Middle frontal gyrus (tissue), 1 donor: ENCODE measurements at regions not wholly inside any gene's neighbourhood (a gene's known extent, or its start where the extent isn't known, plus 50 kb on each side); places are given as distances from the start of the nearest gene placed in this dataset.

Source experiments
- DNase-seq: peaks from one replicate; pipeline ENCODE4 v3.0.0-alpha.2; 2015; ENCODE audit warnings: low spot score; ENCODE audit errors: extremely low spot score

DNA sequence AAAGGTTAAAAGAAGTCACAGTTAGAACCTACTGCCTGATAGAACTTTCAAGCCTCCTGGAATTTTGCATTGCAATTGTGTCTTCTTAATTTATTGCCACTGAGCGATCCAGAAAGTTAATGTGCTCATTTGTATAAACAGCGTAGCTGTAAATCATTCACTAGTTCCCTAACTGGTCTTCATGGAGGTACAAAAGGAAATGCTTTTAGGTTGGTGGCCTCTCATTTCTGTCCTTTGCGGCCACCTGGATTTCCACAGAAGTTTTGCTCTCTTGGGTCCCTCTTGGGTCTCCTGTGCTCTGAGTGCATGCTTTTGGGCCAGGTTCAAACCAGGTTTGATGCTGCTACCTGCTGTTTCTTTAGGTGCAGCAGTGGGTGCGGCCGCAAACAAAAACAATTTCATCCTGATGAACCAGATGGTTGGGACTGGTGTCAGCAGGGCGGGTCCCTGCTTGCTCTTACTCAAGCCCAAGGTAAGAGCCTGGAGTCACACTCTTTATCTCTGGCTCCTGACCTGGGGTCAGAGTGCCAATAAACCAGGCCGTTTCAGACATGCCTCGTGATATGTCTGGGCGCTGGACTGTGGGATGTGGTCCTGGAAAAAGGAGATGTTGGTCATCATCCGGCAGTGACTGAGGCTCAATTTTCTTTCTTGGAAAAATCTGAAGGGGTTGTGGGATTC is 270.1 kb downstream of the PTTG2 start:
- DNase-seq: no peak

DNA sequence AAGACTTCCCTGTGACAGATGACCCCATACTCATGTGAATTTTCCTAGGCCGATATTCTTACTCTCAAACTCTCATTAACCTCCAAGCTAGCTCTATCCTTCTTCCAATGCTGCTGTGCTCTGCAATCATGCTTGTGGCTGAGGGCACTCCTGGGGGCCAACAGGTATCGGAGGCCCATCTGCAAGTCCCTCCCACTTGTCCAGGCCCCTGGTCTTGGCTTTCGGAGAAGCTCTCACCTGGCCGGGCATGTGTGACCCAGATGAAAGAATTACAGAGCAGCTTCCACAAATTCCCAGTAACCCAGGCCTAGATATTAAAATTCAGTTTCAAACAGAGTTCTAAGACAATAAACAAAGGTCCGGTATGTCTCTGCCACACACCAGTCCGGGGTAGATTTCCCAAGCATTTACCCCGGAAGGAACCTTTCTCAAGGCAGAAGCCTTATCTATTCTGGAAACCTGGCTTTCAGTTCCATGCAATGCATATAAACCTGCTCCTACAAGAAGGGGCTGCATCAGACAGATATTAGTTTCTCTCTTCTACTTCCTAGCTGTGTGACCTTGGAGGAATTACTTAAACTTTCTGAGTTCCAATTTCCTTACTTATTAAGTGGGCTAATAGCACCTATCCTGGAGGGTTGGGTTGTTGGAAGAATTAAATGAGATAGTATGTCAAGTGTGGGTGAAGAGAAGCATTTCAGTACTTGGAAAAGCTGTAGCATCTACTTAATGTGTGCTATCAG is 270.8 kb downstream of the PTTG2 start:
- no peak for DNase-seq

DNA sequence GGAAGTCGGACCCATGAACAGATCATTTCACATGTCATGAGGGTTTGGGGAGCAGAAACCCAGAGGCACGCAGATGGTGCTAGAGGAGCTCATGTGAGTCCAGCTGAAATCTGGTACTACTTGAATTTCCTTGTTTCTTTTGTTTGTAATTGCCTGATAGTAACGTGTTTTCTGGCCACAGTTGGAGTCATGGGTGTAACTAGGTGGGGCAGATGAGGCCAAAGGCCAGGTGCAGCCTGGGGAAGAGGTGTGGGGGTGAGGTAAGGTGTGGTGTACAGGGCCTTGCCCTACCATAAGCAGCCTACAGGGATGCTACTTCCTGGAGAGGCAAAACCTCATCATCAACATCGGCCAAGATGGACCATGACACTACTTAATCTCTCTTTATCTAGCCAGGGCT is 271.4 kb downstream of the PTTG2 start:
- DNase-seq: no peak

DNA sequence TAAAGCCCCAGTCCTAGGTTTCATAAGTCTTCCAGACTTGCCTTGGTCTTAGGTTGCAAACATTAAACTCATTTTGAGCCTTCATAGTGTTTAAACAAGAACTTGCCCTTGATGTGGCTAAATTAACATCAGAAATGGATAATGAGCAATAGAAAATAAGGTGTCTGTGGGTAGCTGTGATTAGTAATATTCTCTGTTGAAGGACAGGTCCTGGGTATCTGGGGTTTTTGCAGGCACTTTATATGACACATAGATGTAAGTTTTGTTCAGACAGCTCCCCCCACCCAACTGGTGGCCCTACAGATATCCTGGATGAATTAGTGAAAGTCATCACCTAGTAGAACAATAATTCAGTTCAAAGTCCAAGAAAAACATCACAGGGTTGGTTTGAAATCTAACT is 272.5 kb downstream of the PTTG2 start:
- no peak for DNase-seq

DNA sequence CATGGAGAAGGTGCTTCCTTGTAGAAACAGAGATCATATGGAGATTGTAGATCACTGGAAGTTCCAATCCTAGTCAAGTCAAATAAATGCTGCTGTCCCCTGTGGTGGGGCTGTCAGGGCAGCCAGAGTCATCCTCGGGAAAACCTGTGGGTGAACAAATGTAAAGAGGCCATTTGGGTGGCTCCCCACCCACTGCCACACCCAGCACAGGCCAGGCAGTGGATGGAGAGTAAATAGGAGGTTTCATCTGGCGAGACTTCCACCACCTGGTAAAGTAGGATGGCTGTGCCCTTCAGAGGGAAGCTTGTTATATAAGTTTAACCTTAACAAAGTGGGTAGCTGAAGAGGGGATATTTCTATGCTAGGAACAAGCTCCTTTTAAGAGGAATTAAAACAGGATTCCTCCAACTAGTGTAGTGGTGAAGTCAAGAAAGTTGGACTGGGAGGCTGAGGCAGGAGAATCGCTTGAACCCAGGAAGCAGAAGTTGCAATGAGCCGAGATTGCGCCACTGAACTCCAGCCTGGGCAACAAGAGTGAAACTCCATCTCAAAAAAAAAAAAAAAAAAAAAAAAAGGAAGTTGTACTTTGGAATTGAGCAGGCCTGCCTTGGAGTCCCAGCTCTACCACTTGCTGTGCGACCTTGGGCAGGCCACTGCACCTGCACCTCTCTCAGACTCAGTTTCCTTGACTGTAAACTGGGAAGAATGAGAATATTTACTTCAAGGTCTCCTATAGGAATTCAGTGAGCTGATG is 273.7 kb downstream of the PTTG2 start:
- no peak for DNase-seq

DNA sequence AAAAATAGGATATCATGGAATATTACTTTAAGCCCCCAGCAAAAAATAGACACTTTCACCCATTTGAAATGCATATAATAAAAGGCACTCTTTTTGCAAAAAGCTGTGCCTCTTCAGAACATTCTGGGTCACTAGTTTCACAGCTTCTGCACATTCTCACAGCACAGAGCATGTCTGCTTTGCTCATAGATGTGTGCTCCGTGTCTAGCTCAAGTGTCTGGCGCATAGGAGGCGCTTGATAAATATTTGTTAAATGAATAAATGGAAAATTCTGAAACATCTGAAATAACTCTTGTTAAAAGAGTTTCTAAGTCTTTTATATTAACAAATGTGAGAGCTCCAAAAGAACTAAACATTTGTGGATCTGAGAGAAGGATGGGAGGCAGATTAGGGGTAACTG is 275.2 kb downstream of the PTTG2 start:
- no peak for DNase-seq

DNA sequence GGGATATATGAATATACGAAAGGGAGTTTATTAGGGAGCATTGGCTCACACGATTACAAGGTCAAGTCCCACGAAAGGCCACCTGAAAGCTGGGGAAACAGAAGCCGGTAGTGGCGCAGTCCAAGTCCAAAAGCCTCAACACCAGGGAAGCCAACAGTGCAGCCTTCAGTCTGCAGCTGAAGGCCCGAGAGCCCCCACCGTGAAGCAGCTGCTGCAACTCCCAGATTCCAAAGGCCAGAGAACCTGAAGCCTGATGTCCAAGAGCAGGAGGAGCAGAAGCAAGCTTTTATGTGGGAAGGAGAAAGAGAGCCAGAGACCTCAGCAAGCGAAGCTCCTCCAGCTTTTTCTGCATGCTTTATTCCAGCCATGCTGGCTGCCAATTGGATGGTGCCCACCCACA is 275.8 kb downstream of the PTTG2 start:
- no peak for DNase-seq

DNA sequence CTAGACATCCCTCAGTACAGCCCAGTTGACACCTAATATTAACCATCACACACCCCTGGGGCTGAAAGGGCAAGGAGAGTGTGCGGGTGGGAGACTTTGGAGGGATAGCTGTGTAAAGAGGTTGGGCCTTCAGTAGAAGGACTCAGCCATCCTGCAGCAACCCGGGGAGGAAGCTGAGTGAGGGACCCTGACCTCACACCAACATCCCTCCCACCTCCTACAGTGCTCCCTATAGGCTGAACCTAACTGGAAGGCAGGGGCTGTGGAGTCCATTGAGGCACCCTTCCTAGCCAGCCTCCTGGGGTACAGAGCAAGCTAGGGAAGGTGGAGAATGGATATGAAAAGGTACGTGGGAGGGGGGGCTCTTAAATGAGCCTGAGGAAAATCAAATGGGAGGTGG is 276.3 kb downstream of the PTTG2 start:
- DNase-seq: no peak

DNA sequence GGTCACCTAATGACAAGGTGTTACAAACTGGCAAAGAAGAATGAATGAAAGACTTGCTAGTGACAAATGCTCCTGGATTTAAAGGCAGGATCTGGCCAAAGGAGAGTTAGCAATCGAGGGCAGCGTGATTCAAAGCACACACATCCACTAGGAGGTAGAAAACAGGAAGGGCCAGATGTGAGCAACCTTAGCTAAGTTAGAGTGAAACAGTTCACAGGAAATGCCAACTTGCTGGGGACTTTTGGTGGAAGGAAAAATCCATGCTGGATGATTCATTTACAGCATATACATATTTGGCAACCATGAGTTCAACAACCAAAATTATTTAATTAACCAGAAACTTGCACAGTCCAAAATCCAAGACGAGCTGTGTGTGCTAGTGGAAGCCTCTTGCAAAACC is 276.9 kb downstream of the PTTG2 start:
- DNase-seq: no peak

DNA sequence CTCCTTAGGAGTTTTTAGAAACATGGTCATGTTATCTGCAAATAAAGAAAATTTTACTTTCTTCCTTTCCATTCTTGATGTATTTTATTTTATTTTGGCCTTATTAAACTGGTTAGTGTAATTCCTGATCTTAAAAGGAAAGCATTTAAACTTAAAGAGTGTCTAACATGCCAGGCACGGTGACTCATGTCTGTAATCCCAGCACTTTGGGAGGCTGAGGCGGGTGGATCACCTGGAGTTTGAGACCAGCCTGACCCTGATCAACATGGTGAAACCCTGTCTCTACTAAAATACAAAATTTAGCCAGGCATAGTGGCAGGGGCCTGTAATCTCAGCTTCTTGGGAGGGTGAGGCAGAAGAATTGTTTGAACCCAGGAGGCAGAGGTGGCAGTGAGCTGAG is 281.3 kb downstream of the PTTG2 start:
- DNase-seq: no peak

DNA sequence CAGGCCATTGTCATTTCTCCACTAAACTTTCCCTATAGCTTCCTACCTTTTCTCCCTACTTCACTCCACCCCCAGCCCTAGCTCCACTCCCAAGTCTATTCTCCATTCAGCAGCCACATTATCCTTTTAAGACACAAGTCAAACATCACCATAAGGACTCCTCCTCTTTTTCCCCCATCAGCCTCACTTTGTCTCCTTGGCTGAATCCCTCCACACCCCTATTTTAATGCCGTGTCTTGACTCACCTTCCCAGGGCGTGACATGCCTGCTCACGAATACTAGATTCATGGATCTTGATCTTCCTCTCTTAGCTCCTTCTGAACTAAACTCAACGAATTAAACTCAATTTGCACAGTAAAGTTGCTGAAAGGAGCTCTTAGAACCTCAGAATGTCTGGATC is 281.9 kb downstream of the PTTG2 start:
- no peak for DNase-seq

DNA sequence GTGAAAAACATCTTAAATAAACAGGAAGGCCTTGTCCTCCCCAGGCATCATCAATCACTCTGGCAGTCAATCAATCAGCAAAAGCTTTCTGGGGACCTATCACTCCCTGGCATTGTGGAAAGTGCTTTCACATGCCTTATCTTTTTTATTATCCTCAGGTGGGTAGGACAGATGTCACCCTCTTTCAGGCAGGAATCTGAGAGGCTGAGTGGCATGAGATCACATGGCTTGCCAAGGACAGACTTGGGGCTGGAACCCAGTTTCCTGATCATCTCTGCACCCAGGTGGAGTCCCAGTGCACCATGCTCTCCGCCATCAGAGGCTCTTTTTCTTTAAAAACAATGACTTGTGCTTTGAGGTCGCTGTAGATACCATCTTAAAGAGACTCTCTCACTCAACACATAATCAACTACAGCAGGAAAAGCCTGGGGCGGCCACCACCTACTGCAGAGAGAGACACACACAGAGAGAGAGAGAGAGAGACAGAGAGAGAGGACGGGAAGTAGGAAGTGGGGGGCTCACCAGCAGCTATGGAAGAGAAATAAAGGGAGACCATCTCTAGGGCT is 282.7 kb downstream of the PTTG2 start:
- no peak for DNase-seq

DNA sequence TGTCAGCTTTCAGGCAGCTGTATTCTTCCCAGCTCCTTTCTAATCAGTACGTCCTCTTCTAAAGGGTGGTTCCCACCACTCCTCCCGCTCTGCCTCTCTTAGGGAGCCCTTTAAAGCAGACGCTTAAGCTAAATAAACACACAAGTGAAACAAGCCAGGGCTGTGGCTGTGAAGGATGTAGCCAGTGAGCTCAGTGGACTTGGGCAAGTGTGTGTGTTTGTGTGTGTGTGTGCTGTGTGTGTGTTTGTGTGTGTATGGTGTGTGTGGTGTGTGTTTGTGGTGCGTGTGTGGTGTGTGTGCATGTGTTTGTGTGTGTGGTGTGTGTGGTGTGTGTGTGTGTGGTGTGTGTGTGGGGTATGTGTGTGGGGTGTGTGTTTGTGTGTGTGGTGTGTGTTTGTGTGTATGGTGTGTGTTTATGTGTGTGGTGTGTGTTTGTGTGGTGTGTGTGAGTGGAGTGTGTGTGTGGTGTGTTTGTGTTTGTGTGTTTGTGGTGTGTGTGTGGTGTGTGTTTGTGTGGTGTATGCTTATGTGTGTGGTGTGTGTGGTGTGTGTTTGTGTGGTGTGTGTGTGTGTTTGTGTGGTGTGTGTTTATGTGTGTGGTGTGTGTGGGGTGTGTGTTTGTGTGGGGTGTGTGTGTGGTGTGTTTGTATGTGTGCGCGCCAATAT is 283.3 kb downstream of the PTTG2 start:
- no peak for DNase-seq

DNA sequence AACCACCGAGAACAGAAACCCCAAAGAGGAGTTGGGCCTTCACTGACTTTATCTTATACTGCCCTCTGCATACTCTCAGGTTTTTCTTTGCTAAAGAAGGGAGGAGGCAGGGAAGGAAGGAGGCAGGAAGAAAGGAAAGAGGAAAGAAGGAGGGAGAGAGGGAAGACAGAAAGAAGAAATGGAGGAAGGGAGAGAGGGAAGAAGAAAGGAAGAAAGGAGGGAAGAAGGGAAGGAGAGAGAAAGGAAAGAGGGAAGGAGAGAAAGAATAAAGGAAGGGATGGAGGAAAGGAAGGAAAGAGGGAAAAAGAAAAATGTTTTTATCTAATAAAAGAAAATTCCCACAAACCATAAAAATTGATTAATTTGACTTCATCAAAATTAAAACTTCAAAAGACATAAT is 294.6 kb downstream of the PTTG2 start:
- no peak for DNase-seq

DNA sequence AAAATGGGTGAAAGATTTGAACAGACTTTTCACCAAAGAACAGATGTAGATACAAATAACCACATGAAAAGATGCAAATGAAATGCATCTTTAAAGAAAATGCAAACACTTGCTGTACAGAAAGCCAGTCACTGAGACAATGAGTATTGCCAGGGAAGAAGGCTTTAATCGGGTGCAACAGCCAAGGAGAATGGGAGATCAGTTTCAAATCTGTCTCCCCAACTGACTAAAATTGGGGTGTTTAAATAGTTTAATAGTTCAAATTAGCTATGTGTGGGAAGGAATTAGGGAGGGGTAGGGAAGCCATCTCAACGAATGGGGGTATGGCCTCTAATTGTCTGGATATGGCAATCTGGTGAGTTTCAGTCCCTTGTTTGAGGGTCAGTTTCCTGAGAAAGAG is 295.4 kb downstream of the PTTG2 start:
- DNase-seq: no peak

DNA sequence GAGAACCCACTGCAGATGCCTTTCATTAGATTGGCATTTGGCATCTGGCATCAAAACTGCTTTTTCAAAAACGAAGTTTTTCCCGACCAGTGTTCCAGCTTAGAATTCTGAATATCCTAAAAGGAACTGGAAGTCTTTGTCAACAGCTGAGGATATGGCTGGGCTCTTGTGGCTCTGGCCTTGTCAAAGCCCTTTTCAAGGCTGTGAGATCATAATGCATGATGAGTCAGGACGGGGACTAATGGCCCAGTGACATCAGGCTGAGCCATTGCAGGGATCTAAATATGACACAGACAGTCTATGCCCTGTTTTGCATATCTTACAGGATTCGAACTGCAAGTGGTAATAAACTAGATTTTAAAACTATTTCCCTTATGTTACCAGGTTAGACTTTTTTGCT is 306.4 kb downstream of the PTTG2 start:
- DNase-seq: peak; percentile 47

DNA sequence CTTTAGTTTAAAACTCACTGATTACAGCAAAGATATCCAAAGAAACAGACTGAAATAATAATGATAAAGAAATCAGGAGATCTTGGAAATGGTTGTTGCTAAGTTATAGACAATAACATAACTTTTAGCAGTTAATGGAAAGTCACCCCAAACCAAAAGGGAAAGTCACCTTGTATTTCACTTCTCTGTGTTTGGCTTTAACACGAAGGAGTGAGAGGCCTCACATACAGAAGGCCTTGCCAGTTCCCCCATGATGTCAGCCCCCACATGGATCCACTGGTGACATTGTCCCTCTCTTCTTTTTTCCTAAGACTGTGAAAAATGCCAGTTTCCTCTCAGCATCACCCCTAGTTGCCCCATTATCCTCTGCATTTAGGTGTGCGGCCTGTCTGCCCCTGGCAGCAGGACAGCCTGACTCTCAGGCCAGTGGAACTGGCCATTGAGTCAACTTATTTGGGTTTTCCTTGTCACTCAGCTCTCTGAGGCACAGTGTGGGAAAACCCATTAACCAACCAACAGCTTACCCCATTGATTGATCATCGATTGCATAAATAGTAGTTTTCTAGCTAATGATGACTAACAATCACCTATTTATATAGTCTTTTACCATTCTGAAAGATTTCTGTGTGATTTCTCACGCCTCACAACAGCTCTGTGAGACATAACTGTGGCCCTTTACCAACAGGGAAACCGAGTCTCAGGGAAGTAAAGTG is 308.1 kb downstream of the PTTG2 start:
- no peak for DNase-seq

DNA sequence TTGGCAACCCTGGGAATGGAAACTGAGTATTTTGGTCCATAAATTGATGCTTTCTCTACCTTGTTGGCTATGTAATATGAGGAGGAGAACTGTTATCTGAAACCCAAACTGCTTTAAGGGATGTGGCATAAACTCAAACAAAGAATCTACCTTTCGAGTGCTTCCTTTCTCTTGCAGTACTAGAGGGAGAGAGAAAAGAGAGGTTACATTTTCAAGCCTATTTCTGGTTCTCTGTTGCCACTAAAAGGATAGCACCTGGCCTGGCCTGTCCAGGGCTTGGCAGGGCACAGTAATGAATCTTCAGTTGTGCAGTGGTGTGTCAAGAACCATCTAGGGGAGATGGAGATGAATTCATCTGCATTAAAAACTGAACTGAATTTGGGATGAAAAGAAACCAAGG is 308.6 kb downstream of the PTTG2 start:
- no peak for DNase-seq

DNA sequence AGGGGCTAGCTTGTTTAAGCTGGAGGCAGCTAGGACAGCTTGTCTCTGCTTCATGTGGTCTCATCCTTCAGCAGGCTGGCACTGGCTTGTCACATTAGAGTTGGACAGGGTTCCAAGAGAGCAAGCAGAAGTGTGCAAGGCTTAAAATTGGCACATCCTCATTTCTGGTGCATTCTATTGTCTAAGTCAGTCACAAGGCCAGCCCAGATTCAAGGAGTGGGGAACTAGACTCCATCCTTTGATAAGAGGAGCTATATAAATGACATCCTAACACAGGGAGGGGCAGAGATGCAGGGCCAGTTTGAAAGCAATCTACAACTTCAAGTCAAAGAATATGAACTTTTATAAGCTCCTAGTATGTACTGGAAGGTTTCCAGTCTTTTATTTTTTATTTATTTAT is 313.2 kb downstream of the PTTG2 start:
- DNase-seq: no peak

DNA sequence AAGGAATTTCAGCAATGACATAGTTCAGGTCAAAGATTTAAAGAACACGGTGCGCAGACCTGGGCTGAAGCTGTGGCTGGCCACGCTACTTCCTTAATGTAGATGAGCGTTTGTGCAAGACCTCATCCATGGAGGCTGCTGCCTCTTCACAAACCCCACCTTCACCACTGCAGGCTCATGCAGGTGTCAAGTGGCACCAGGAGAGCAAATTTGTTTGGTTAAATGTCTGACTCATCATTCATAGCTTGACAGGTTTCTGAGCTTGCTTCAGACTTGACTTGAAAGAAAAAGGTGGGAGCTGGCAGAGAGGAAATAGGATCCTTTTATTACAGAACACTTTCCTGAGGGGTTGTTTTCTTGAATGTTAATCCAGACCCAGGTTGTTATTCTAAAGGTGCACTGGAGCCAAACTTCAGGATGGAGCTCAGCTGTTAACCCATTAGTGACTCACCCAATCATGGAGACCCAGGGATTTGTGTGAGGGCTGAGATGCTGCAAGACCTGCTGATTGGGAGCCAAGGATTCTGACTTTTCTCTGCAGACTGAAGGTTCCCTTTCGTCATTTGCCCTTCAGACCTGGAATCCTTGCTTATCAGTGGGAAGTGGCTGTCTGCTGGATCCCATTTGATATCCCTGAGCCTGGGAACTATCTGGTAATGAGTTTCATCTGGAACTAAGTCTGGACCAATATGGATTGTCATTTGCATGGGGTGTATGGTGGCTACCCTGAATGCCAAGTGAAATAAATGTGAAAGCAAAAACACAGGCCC is 315.3 kb downstream of the PTTG2 start:
- no peak for DNase-seq
